Ovary (tissue), 3 donors: ENCODE measurements at regions not wholly inside any gene's neighbourhood (a gene's known extent, or its start where the extent isn't known, plus 50 kb on each side); places are given as distances from the start of the nearest gene placed in this dataset.

ENCODE experiments used
- EP300 ChIP-seq: sonication (generic); formaldehyde crosslinking; IDR thresholded peaks from one replicate; pipeline ENCODE4 v1.6.1; 2017; ENCODE audit warnings: antibody characterized with exemption
- POLR2A ChIP-seq: fragments of 450-650 bp; IDR thresholded peaks from one replicate; pipeline ENCODE4 v1.6.1; 2017; ENCODE audit warnings: antibody characterized with exemption, mild to moderate bottlenecking, moderate library complexity
- TF ChIP-seq, protein P1 (sequence below), 3 donors: fragments of 450-650 bp in 2 of 3; fragments of 200-600 bp in 1 of 3; IDR thresholded peaks; one replicate each; pipeline versions ENCODE4 v1.5.1 to v1.8.0; 2016 to 2022; ENCODE audit warnings: antibody characterized with exemption in 3 of 3, mild to moderate bottlenecking in 1 of 3
- donor health status: DM: no; HTN: no; CAD: no.

DNA sequence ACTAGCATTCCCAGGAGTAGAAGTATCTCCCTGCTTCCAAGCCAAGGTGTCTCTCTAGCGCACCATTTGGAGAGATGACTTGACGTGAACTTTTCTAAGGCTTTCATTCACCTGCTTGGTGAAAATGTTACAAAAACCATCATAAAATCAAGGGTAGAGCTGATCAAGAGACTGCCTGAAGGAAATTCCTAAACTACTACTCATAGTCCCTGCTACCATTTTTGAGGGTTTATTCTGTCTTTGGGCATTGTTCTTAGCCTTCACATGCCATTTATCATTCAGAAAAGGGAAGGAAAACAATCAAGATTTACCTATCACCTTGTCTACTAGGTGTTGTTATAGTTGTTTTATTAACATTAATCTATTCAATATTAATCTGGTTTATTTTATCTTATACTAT is 525.8 kb downstream of the NTRK3 start:
- TF ChIP-seq, protein P1, sequence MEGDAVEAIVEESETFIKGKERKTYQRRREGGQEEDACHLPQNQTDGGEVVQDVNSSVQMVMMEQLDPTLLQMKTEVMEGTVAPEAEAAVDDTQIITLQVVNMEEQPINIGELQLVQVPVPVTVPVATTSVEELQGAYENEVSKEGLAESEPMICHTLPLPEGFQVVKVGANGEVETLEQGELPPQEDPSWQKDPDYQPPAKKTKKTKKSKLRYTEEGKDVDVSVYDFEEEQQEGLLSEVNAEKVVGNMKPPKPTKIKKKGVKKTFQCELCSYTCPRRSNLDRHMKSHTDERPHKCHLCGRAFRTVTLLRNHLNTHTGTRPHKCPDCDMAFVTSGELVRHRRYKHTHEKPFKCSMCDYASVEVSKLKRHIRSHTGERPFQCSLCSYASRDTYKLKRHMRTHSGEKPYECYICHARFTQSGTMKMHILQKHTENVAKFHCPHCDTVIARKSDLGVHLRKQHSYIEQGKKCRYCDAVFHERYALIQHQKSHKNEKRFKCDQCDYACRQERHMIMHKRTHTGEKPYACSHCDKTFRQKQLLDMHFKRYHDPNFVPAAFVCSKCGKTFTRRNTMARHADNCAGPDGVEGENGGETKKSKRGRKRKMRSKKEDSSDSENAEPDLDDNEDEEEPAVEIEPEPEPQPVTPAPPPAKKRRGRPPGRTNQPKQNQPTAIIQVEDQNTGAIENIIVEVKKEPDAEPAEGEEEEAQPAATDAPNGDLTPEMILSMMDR (IDR thresholded peaks at IDR 0.05), result no peak
- no peak for TF ChIP-seq POLR2A
- no peak for TF ChIP-seq EP300
